Stimulated activated naive CD4-positive, alpha-beta T cell (primary cell): ENCODE measurements at regions not wholly inside any gene's neighbourhood (a gene's known extent, or its start where the extent isn't known, plus 50 kb on each side); places are given as distances from the start of the nearest gene placed in this dataset.
"Not testable (repeated sequence)": the region's sequence is repeated elsewhere in the genome, so short reads cannot be mapped to it uniquely, and the experiment has no call there.

Source experiments
- DNase-seq, 6 experiments: peaks; one replicate each; lab custom pipeline; 2025; lab: John Stamatoyannopoulos, UW

- DNase-seq, result not testable (repeated sequence)
Measured at GRCh38 chr1:70751676-70752287, 295.8 kb downstream of the PTGER3 start.

DNA sequence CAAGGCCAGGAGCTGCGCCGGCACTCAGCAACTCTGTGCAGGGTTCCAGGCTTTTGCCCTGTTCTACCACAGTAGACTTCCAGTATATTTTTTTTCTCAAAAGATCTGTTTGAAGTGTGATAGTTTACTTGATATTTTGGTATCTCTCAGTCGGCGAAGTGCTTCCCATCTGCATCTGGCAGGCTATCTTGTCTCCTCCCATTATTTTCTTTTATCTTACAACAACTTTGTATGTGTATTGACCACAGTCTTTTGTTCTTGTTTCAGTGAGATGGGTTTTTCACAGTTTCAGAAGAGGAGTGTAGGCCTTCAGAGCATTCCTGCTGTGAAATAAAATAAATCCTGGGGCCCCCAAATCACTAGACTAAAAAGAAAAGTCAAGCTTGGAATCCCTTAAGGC lies 292.9 kb downstream of the PTGER3 start:
- DNase-seq, result no peak

DNA sequence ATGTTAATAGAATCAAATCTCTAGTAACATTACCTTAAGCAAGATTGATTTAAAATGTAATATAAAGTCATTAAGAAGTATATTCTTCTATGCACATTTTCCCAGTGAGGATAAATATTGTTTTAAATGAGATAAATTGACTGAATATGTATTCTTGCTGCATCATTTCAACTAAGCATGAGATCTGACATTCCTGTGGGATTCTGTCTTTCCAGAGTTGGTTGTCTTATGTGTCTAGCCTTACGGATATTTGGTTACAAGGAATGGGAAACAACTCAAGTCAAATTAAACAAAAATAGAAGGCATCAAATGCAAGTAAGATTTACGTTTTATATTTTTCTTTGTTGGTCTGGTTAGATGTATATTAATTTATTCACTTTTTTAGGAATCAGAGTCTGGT lies 287.5 kb downstream of the PTGER3 start:
- DNase-seq, result no peak

DNA sequence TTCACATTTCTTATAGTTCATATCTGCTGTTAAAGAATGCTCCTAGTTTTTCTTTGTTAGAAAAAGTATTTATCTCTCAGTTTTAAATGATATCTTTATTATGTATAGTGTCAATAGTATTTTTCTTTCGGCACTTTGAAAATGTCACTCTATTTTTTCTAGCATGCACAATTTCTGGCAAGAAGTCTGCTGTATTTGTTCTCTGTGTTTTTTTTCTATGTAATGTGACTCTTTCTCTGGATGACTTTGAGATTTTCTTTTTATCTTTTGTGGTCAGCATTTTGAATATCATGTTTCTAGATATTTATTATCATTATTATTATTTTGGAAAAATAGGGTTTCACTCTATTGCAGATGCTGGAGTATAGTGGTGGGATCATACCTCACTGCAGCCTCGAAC lies 285.2 kb downstream of the PTGER3 start:
- DNase-seq, result no peak

DNA sequence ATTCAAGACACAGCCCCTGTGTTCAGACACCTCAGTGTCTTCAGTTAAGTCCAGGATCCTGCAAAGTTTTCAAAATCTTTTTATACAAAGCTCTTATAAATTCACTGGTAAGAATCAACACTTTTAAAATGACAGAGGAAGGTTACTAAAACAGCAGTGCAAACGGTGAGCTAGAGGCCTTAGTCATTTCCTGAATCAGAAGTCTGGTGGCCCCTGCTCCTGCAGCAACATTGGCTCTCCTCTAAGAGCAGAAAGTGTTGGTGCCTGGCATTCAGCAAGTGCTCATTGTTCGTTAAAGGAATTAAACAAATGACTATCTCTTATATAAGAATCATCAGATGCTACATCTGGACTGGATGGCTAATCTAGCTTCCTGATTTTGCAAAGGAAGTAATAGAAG lies 282.9 kb downstream of the PTGER3 start:
- DNase-seq, result no peak

- no peak for DNase-seq
Measured at GRCh38 chr1:70767377-70767776, 280.2 kb downstream of the PTGER3 start.

- no peak for DNase-seq
Measured at GRCh38 chr1:70768216-70768615, 279.4 kb downstream of the PTGER3 start.

DNA sequence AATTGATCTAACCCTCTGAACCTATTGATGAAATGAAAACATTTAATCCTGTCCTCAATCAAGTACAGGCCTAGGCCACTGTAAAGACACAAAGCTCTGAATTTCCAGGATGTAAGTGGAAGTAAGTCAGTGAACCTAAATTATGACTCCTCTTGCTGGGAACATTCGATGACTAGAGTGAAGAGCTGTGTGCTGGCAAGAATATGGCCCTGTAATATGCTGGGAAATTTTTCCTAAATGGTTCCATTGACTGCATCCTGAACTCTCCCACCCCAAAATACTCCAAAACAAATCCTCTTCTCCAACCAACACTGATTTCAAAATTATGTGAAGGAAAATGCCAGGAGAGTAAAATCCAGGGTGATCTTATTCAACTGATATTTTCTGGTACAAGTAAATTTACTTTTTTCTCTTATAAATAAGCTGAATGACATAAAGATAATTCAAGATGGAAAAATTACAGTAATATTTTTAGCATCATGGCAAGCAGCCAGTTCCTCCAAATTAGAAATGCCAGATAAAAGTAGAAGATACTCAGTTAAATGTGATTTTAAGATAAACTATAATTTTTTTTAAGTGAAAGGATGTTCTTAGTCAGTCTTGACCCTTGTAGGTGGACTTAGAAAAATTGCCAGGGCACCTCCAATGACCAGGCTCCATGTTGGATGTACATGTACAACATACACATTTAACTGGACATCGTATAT lies 269.4 kb downstream of the PTGER3 start:
- DNase-seq, result no peak

DNA sequence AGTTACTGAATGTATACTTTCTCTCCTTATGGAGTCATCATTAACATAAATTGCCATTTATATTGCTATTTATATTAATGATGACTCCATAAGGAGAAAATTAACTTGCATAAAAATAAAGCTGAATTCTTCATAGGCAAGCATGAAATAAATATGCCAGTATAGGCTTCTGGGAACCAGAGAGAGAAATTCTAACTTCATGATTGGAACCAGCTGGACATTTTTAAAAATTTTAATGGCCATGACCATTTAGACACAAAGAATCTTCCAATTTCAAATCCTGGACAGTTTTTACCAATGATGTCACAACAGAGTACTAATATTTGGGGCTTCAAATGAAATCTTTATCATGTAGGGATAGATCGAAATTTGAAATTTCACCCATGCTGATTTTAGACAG lies 268.7 kb downstream of the PTGER3 start:
- no peak for DNase-seq

DNA sequence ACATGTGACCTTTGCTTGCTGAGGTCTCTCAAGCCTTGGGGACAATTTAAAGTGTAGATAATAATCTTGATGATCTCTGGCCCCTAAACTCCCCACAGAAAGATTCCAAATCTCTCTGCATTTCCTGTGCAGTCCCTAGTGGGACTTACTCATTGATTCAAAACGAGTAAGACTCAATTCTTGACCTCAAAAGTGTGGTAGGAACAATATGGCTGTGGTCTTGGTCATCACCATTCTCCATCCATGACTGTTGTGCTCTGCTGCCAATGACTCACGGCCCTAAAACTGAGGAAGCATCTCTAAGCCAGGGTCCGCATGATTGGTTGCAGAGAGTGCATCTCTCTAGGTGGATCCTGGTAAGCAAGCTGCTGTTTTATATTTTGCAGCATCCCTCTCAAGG lies 268.0 kb downstream of the PTGER3 start:
- no peak for DNase-seq

- no peak for DNase-seq
Measured at GRCh38 chr1:70785287-70785686, 262.3 kb downstream of the PTGER3 start.

- DNase-seq, result no peak
Measured at GRCh38 chr1:70790232-70790923, 257.2 kb downstream of the PTGER3 start.

DNA sequence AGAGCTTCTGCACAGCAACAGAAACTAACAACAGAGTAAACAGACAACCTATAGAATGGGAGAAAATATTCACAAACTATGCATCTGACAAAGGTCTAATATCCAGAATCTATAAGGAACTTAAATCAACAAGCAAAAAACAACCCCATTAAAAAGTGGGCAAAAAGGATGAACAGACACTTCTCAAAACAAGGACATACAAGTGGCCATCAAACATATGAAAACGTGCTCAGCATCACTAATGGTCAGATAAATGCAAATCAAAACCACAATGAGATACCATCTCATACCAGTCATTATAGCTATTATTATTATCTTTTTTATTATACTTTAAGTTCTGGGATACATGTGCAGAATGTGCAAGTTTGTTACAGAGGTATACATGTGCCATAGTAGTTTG lies 252.6 kb downstream of the PTGER3 start:
- DNase-seq, result not testable (repeated sequence)

GRCh38 chr1:70796298-70796697 lies 251.3 kb downstream of the PTGER3 start:
- not testable (repeated sequence) for DNase-seq

DNA sequence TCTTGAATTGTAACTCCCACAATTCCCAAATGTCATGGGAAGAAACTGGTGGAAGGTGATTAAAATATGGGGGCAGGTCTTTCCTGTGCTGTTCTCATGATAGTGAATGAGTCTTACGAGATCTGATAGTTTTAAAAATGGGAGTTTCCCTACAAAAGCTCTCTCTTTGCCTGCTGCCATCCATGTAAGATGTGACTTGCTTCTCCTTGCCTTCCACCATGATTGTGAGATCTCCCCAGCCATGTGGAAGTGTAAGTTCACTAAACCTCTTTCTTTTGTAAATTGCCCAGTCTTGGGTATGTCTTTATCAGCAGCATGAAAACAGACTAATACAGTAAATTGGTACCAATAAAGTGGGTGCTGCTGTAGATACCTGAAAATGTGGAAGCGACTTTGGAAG lies 245.0 kb downstream of the PTGER3 start:
- not testable (repeated sequence) for DNase-seq

- no peak for DNase-seq
Measured at GRCh38 chr1:70805641-70806040, 242.0 kb downstream of the PTGER3 start.

GRCh38 chr1:70807088-70807664 lies 240.4 kb downstream of the PTGER3 start:
- no peak for DNase-seq

DNA sequence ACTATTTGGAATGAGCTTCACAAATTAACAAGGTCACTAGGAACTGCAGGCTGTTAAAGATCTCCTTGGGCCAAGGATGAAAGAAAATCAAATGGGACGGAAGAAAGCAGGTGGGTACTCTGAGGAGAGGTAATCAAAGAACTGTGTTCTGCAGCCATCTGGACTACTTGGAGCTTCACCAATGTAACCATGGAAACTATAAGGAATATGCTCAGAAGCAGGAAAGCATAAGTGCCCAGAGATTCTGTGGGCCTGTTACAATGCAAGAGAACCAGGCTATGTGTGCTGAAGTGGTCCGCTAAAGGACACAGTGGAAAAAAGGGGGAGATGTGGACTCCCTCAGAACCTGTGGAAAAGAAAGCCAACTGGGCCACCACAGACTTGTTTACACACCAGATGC lies 238.5 kb downstream of the PTGER3 start:
- no peak for DNase-seq

DNA sequence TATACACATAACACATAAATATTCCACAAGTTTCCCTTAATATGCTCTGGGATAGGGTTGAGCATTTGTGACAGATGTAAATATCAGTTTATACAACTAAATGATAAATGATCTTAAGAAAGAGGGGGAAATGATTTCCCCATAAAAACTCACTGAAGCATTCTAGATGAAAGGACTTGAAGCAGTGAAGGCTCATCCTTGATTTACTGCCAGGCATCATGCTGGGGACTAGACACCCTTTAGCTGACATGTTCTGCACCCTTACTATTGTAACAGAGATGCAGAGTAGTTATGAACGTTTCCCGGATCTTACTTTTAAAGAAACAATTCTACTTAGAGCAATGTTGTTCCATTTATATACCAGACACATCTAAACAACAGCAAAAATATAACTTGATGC lies 235.8 kb downstream of the PTGER3 start:
- DNase-seq, result no peak

DNA sequence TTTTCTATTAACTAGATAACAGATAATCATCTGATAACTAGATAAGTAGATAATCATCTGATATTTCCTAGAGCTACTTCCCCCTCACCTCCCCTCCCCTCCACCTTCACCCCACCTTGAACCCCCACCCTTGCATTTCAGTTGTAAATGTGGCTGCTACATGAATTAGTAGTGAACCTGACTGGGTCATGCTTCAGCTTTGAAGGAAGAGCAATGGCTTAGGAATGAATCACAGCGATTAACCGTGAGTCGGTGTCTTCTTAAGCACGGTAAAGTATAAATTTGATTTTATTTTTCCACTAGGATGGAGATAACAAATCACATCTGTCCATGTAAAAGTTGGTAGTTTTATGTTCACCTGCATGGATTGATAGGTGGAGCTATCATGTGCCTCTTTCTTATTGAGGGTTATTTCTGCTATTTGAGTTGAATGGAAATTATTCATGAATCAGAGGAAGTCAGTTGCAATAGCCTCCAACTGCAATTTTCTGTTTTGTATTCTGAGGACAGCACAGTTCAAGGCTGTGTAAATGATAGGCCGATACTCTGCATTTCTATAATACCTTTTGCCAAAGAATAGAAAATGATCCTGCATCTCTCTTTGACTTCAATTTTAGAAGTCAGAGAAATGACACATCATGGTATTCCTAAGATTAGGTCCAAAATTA lies 235.0 kb downstream of the PTGER3 start:
- DNase-seq, result no peak

DNA sequence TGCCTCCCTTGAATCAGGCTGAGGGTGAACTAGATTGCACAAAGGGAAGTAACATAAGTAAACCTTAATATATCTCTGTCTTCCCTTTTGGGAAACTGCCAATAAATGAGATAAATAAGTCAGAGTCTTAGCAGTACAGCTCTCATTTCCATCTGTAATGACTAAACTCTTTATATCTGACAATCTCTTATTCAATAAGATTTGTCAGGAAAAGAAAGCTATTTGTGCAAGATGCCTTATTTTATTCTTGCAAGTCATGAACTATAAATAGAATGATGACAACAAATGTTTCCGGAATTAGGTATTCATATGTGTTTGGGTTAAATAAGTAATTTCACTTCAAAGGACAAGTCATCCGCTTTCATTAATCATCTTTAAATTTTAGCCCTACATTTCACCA lies 229.2 kb downstream of the PTGER3 start:
- no peak for DNase-seq

DNA sequence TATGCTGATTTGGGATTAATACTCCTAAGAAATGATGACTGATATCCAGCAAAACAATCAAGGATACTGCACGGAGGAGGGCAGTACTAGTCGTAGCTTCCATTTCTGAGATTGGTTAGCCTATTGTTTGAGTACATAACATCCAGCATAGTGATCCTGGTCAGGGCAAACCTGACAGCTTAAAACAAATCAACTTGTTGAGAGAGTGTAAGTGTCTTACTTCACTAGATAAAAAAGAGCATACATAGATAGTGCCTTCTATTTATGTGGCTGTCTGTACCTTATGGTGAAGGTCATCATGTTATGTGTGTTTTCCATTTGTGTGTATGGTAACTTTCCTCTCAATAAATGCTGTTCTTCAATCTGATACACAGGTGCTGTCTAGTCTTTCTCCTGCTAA lies 228.4 kb downstream of the PTGER3 start:
- DNase-seq, result no peak
